Left lung (tissue), 4 donors: ENCODE measurements at regions not wholly inside any gene's neighbourhood (a gene's known extent, or its start where the extent isn't known, plus 50 kb on each side); places are given as distances from the start of the nearest gene placed in this dataset.

Experiments used
- ATAC-seq: fragments of 200-7000 bp; cut with Tn5 transposase; one replicate; pipeline ENCODE4 v1.9.1; 2020; ENCODE audit warnings: moderate library complexity
- DNase-seq, 4 donors: peaks; one replicate each; pipeline ENCODE4 v3.0.0-alpha.2; 2013 to 2020
- H3K27ac ChIP-seq, 2 donors: fragments of 200-600 bp; sonication (generic) in 1 of 2; one replicate each; pipeline versions ENCODE4 v1.5.0 to v1.8.0; 2020 to 2021
- H3K27me3 ChIP-seq, 2 donors: fragments of 200-600 bp; sonication (generic) in 1 of 2; one replicate each; pipeline versions ENCODE4 v1.5.0 to v1.8.0; 2020 to 2021
- H3K36me3 ChIP-seq, 2 donors: fragments of 200-600 bp; sonication (generic) in 1 of 2; one replicate each; pipeline versions ENCODE4 v1.5.0 to v1.8.0; 2020 to 2021
- H3K4me1 ChIP-seq, 2 donors: fragments of 200-600 bp; one replicate each; pipeline ENCODE4 v1.8.0; 2021
- H3K4me3 ChIP-seq, 2 donors: fragments of 200-600 bp; sonication (generic) in 1 of 2; one replicate each; pipeline versions ENCODE4 v1.5.0 to v1.8.0; 2020 to 2021; ENCODE audit warnings: mild to moderate bottlenecking in 1 of 2
- H3K9me3 ChIP-seq, 2 donors: fragments of 200-600 bp; sonication (generic) in 1 of 2; one replicate each; pipeline versions ENCODE4 v1.5.0 to v1.8.0; 2020 to 2021
- CTCF ChIP-seq, 2 donors: fragments of 200-600 bp; sonication (generic) in 1 of 2; IDR thresholded peaks; one replicate each; pipeline versions ENCODE4 v1.5.0 to v1.8.0; 2021; ENCODE audit warnings: antibody characterized with exemption in 2 of 2
- intact Hi-C, 2 donors: fragments of 100-400 bp; cut with DNase I; formaldehyde crosslinking; loops; one replicate each; pipeline versions ENCODE4 v1.11.2 to v1.14.2; 2022
- donor health status: DM: no; HTN: yes; CAD: no.
- donor health status: DM: no; HTN: no; CAD: no.

DNA sequence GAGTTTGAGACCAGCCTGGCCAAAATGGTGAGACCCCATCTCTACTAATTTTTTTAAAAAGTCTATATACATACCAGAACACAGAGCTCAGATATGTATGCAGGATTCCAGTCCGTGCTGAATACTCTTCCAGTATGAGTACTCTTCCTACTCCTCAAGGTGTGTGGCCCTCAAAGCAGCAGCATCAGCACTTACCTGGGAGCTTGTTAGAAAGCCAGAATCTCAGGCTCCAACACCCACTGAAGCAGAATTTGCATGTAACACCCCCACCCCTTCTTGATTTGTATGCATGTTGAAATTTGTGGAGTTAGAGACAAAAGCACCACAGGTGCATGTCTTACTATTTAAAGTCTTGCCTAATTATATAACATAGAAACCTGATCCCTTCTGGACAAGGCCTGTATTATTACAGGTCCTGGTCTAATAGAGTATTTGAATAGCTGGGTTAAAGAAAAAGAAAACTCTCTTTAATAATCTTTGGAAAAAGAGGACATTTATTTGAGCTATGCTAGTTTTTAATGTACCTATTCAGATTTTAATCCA, 50.3 kb upstream of the NFE2L2 start:
- ATAC-seq (no peak), DNase-seq (no peak)
- intact Hi-C loops: no loop called here
- H3K4me3 ChIP-seq: no peak overlapping the region
- H3K4me1 ChIP-seq: peaks cover 0 to 5% of the 10 kb centered on the region in 2 donors
- no peak for TF ChIP-seq CTCF (IDR thresholded peaks at IDR 0.05)
- no peak overlapping the region for H3K27ac ChIP-seq
- no peaks in the 10 kb centered on the region for H3K36me3 ChIP-seq
- H3K9me3 ChIP-seq: no peaks in the 10 kb centered on the region
- H3K27me3 ChIP-seq: no peaks in the 10 kb centered on the region

DNA sequence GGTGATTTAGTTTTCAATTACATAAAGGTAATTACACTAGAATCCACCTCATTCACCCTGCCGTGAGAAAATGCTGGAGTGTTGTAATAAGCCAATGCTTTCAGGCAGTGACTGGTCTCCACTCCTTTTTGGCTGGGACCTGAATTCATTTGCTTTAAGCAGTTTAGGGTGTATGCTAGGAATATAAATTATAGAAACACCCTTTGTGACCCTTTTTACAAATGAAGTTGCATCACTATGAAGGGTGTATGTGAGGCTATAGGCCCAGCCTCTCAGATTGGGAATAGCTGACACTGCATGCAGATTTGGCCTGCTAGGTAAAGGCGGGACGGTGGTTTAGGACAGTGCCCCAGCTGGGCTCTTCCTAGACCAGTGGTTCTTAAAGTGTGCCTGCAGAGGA, 50.8 kb upstream of the NFE2L2 start:
- H3K4me3 ChIP-seq: no peak overlapping the region
- H3K27ac ChIP-seq: no peak overlapping the region
- no peaks in the 10 kb centered on the region for H3K36me3 ChIP-seq
- TF ChIP-seq CTCF (IDR thresholded peaks at IDR 0.05): no peak
- H3K9me3 ChIP-seq: no peaks in the 10 kb centered on the region
- no peaks in the 10 kb centered on the region for H3K27me3 ChIP-seq
- intact Hi-C loops: no loop called here
- DNase-seq (no peak), ATAC-seq (no peak)
- H3K4me1 ChIP-seq: no peaks in the 10 kb centered on the region

DNA sequence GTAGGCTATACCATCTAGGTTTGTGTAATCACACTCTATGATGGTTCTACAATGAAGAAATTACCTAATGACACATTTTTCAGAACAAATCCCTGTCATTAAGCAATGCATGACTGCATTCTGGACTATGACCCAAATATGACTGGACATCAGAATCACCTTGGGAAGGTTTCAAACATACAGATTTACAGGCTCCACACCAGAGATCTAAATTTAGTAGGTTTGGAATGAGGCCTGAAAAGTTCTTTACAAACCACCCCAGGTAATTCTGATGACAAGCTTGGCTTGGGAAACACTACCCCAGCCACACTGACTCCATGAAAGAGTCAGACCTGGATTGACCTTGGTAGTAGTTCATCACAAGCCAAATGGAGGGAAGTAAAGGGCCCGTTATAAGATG, 52.2 kb upstream of the NFE2L2 start:
- H3K36me3 ChIP-seq: peaks cover 0 to 1% of the 10 kb centered on the region in 2 donors
- DNase-seq: no peak
- H3K9me3 ChIP-seq: no peaks in the 10 kb centered on the region
- no peaks in the 10 kb centered on the region for H3K27me3 ChIP-seq
- ATAC-seq: no peak
- no peak overlapping the region for H3K27ac ChIP-seq
- intact Hi-C loops: no loop called here
- H3K4me1 ChIP-seq: no peaks in the 10 kb centered on the region
- TF ChIP-seq CTCF (IDR thresholded peaks at IDR 0.05): no peak
- no peak overlapping the region for H3K4me3 ChIP-seq

- no peaks in the 10 kb centered on the region for H3K9me3 ChIP-seq
- H3K27ac ChIP-seq: no peak overlapping the region
- H3K27me3 ChIP-seq: no peaks in the 10 kb centered on the region
- no peak overlapping the region for H3K4me3 ChIP-seq
- peaks cover 0 to 8% of the 10 kb centered on the region in 2 donors for H3K36me3 ChIP-seq
- intact Hi-C loops: no loop called here
- no peak for TF ChIP-seq CTCF (IDR thresholded peaks at IDR 0.05)
- no peaks in the 10 kb centered on the region for H3K4me1 ChIP-seq
- ATAC-seq (no peak), DNase-seq (no peak)
These were observed 52.9 kb upstream of the NFE2L2 start for GRCh38 chr2:177317443-177317842.

DNA sequence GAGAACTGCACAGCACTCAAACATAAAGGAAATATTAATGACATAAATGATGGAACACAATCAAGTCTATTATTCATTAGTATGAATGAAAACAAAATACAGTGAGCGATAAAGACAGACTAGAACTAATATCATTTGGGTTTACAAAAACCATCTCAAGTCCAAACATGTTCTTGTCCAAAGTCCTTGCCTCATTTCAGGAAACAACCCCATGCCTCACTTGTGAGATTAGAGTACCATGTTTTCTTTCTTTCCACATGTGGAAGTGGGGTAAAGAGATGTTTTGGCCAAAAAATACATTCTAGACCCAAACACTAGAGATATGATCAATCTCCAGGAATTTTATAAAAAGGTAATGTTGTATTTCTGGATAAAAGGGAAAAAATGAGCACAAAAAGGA, 53.3 kb upstream of the NFE2L2 start:
- no peak for TF ChIP-seq CTCF (IDR thresholded peaks at IDR 0.05)
- intact Hi-C loops: no loop called here
- no peak for DNase-seq

More for the DNA sequence above, 53.3 kb upstream of the NFE2L2 start:
- no peaks in the 10 kb centered on the region for H3K9me3 ChIP-seq
- H3K4me3 ChIP-seq: no peak overlapping the region
- no peaks in the 10 kb centered on the region for H3K27me3 ChIP-seq
- no peaks in the 10 kb centered on the region for H3K4me1 ChIP-seq
- H3K27ac ChIP-seq: no peak overlapping the region
- peaks cover 0 to 12% of the 10 kb centered on the region in 2 donors for H3K36me3 ChIP-seq
- ATAC-seq: no peak
